Stimulated activated CD4-positive, alpha-beta T cell treated with anti-CD3 and anti-CD28 coated beads, Interleukin-2, amount 100 ng/mL, for 48 hours (primary cell): ENCODE measurements at regions not wholly inside any gene's neighbourhood (a gene's known extent, or its start where the extent isn't known, plus 50 kb on each side); places are given as distances from the start of the nearest gene placed in this dataset.
"Not testable (repeated sequence)": the region's sequence is repeated elsewhere in the genome, so short reads cannot be mapped to it uniquely, and the experiment has no call there.

Experiments
- DNase-seq, 2 donors: peaks; one replicate each; pipeline ENCODE4 v3.0.0-alpha.2; 2020

DNA sequence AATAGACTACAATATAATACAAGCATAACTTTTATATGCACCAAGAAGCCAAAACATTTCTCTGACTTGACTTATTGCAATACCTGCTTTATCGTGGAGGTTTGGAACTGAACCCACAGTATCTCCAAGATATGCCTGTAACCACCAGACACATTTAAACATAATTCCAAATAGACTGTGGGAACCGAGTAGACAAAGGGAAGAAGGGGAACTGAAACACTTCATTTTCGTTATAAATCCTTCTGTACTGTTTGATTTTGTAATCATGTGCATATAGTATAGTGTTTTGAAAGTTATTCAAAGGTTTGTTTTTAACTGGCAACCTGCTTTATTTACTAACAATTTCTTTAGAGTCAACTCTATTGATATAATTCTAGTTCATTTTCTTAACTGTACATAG, 154.9 kb upstream of the BEND6 start:
- no peak for DNase-seq

DNA sequence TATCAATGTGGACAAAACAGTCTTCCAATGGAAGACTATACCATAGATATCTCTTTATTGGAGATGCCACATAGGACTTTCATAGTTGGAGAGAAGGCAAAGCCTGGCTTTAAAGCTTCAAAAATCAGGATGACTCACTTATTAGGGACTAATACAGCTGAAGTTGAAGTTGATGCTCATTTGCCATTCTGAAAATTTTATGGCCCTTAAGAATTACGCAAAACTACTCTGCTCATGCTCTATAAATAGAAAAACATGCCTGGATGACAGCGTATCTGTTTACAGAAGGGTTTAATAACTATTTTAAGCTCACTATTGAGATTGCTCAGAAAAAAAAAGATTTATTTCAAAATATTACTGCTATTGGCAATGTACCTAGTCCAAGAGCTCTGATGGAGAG, 155.5 kb upstream of the DST start:
- no peak for DNase-seq

DNA sequence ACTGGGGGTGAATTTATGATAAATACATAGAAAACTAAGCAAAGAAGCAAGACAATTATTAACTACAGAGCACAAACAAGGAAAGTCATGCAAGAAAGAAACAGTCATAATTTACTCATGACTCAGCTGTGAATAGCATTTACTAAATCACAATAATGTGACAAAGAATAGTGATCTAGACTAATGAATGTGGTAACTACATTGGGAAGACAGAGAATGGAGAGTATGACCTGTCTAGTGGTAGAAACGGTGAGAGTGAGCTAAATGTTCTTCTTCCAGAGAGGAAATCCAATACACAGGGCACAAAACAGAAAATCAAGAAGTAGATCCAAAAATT, 153.5 kb upstream of the DST start:
- DNase-seq: no peak

DNA sequence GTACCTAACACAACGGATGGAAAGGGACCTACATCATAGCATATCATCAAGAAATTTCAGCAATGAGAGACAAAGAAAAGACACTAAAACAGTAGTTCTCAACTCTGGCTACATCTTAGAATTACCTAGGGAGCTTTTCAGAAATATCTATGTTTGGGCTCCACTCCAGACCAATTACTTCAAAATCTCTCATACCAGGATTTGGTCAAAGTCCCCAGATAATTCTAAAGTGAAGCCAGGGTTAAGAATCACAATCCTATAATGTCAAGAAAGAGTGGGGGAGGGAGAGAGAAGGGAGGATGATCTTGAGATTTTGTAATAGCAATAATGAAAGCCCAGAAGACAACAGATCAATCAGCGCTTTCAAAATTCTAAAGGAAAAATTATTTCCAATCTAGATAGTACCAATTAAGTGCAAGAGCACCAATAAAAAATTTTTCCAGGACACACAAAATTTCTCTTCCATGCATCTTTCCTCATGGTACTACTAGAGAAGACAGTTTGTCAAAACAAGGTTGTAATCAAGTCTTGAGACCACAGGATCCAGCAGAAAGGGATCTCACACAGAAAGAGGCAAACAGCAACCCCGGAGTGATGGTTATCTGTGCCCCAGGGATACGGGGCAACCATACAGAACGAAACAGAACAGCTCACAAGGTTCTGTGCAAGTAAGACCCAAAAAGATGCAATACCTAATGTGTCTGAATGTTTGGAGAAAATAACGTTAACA, 152.9 kb upstream of the DST start:
- DNase-seq: no peak

DNA sequence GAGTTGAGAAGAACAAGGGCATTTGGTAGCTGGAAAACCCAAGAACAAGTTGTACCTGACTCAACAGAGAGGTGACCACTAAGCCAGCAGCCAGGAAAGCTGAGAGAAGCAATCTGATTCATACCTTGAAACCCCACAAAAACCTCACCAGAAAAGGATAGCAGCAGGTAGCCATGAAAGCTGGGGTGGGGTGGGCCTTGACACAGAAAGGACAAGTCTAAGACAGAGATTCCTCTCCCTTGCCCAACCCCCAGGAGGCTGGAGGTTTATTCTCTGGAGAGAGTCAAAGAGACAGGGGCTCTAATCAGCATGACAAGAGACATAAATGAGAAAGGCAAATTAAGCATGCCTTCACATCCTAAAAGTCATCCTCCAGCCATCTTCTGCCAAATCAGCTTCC, 151.7 kb upstream of the DST start:
- DNase-seq: no peak

DNA sequence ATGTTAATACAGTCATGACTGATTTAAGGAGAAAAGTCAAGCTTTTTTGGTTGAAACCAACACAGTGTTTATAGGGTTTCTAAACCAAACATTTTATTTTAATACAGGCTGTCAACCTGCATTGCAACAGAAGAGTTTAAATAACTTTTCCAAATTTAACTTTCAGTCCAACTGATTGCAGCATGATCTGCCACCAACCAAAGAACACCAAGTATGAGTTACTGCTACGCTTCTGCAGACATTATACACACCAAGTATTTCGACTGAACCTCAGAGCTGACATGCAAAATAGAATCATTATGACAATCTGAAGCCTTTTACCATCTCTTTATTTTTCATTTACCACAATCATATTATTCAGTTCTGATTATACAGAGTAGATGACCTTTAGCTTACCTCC, 151.2 kb upstream of the DST start:
- DNase-seq: no peak

DNA sequence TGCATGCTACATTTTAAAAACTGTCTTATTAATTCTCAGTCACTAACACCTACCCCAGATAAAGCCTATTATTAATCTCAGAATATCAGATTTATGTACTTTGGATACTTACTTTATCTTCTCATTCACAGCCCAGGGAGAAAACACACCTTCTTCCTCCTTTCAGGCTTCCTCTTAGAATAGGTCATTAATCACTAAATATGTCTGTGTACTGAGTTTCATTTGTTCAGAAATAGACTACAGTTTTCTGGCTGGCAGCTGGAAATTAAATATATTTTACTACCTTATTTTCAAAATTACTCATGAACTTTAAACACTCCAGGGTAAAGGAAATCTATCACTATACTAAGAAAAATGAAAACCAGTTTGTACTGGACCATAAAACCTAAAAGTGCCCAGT, 147.7 kb upstream of the DST start:
- DNase-seq: no peak

DNA sequence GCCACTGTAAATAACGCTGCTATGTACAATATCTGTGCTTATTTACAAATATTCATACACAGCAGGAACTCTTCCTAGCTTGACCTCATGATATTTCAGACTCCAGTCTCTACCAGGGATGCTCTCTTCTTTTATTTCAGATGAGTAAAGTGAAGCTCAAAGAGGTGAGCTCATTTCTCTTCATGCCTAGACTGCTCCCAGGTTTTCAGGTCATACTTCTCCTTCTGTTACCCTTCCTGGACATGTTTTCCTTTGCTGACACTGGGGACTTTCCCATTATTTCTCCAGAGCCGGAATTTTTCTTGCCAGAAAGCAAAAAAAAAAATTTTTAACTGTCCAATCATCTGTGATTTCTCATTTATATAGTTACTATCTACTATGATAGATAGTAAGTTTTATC, 147.2 kb upstream of the DST start:
- no peak for DNase-seq

DNA sequence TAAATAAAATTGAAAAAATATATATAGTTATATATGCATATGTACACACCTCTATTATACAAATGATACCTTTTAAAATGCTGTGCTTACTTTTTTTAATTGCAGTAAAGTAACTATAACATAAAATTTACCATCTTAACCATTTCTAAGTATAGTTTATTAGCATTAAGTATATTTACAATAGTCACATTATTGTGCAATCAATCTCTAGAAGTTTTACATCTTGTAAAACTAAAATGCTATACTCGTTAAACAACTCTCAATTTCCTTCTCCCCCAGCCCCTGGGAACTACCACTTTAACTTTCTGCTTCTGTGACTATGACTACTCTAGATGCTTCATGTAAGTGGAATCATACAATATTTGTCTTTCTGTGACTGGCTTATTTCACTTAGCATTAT, 146.7 kb upstream of the DST start:
- no peak for DNase-seq

DNA sequence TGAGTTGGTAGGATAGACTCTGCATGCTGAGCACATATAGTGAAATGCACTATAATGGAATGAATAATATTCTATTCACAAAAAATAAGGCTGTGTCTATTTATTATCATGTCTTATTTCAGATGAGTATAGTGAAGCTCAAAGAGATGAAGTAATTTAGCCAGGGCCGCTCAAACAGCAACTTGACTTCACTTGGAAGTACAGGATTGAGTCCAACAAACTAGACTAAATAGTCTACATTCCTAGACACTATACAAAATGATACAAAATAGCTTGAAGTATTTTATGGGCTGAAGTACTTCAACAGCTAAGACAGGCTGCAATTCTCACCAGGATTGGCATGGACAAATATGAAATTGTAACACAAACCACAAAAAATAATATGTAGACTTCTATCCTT, 144.5 kb upstream of the DST start:
- DNase-seq: no peak

DNA sequence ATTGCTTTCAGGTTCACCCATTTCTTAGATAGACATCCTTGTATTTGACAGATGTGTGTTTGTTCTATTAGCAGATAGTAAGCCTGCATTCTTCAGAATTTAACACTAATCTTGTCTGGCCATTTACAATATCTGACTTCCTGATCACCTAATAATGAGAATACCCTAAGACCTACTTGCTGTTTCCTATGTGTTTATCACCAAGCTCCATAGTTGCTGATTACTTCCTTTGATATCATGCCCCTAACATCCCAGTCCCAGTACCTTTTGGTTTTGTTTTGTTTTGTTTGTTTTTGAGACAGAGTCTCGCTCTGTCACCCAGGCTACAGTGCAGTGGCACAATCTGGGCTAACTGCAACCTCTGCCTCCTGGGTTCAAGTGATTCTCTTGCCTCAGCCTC, 143.6 kb upstream of the DST start:
- DNase-seq: no peak

DNA sequence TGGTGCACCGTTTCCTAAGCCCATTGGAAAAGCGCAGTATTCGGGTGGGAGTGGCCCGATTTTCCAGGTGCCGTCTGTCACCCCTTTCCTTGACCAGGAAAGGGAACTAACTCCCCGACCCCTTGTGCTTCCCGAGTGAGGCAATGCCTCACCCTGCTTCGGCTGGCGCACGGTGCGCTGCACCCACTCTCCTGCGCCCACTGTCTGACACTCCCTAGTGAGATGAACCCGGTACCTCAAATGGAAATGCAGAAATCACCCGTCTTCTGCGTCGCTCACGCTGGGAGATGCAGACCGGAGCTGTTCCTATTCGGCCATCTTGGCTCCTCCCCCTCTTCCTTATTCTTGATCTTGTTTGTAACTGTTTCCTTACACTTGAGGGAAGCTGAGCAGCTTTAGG, 142.8 kb upstream of the DST start:
- not testable (repeated sequence) for DNase-seq

DNA sequence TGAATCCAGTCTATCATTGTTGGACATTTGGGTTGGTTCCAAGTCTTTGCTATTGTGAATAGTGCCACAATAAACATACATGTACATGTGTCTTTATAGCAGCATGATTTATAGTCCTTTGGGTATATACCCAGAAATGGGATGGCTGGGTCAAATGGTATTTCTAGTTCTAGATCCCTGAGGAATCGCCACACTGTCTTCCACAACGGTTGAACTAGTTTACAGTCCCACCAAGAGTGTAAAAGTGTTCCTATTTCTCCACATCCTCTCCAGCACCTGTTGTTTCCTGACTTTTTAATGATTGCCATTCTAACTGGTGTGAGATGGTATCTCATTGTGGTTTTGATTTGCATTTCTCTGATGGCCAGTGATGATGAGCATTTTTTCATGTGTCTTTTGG, 137.4 kb upstream of the DST start:
- DNase-seq: not testable (repeated sequence)

DNA sequence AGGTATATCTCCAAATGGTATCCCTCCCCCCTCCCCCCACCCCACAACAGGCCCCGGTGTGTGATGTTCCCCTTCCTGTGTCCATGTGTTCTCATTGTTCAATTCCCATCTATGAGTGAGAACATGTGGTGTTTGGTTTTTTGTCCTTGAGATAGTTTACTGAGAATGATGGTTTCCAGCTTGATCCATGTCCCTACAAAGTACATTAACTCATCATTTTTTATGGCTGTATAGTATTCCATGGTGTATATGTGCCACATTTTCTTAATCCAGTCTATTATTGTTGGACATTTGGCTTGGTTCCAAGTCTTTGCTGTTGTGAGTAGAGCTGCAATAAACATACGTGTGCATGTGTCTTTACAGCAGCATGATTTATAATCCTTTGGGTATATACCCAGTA, 135.8 kb upstream of the DST start:
- not testable (repeated sequence) for DNase-seq

DNA sequence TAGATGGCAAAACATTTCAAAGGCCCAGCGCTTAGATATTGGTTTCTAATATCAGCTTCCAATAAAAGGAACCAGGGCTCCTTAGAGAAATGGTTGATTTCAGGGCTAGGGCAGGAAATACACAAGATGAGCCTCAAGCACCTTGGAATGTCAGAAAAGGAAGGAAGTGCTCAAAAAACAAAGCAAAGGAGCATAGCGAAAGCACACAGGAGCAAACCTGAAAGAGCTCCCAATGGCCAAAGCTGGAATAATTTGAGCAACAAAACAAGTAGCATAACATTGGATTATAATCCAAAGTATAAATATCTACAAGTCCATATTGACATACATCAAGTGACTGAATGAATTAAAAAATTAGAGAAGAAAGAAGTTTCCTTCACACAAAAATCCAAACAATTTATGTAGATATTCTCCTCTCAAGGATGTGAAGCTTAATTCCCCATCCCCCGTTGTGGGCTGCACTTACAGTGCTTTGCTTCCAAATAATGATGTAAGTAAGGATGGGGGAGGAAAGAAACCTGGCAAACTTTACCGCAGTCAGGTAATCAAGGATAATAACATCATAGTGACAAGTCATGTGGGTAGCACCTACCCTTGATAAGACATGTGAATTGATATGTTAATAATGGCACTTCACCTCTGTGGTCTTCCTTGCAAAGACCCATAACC, 132.9 kb upstream of the DST start:
- no peak for DNase-seq

DNA sequence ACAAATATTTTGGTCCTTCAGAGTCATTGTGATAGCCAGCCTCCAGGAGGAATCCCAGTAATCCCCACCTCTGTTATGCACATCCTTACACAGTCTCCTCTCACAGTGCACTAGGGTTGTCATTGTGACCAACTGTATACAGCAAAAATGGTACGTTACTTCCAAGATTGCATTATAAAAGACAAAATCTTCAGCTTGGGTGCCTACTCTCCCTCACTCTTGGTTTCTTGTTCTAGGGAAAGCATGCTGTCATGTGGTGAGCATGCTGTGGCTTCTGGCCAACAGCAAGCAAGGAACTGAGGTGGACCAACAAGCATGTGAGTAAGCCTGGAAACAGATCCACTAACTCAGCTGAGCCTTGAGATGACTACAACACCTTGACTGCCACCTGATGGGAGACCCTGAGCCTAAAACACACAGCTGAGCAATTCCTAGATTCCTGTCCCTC, 130.1 kb upstream of the DST start:
- DNase-seq: no peak

DNA sequence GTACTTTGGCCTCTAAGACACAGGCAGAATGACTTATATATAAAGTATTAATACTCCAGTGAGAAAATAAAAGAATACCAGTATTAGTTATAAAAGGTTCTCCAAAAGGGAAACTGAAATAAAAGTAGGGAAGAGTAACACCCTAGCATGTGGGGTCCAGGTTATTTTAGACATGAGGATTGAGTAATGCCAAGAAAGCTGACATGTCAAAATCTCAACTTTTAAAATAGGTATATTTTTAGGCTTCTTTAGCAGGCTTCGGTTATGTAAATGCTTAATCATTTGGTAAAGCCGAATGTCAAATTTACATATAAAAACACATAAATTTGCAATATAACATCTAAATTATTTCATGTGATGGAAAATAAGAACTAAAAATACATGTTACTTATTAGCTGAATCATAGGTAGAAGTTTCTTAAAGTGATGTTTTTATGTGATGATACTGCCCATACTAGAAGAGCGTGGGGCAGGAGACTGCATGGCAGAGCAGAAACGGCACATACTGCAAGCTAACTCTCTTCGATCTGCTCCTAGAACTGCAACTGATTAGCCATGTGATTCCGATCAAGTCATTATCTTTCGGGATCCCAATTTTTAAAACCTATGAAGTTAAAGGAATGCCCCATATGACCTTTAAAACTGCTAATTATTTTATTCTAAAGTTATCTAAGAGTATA, 129.4 kb upstream of the DST start:
- DNase-seq: no peak

DNA sequence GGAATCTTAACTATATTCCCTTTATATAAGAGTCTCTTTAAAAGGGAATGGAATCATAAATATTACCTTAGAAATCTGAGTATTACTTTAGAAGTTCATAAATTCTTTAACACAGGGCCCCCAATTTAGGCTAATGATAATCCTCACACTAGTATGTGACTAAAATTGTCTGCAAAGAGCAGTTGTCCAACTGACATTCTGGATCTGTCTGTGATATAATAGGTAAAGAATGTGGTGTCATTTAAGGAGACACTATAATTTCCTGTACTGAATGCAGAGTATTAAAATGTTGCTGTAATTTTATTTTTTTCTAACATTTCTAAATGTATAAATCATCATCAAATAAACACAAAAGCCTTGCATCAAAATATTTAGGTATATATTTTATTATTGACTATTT, 128.5 kb upstream of the DST start:
- no peak for DNase-seq

DNA sequence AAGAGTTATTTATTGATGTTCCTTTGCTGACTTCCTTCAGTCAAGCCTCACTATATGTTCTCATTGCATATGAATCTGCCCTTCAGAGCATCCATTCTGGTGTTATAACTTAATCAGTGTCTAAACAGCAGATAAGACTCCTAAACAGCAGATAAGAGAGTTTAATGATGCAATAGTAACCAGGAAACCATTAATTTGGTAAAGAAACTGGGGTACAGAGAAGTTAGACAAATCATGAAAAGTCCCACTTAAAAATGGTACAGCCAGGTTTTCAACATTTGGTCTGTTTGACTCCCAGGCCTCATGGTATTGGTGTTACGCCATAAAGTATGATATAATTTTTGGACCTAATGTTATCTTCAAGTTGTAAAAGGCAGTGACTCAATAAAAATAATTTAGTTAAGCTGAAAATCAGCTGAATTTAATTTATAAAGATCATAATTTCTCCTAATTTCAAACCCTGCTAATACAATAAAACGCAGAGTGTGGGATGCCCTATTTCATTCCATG, 127.4 kb upstream of the DST start:
- no peak for DNase-seq

DNA sequence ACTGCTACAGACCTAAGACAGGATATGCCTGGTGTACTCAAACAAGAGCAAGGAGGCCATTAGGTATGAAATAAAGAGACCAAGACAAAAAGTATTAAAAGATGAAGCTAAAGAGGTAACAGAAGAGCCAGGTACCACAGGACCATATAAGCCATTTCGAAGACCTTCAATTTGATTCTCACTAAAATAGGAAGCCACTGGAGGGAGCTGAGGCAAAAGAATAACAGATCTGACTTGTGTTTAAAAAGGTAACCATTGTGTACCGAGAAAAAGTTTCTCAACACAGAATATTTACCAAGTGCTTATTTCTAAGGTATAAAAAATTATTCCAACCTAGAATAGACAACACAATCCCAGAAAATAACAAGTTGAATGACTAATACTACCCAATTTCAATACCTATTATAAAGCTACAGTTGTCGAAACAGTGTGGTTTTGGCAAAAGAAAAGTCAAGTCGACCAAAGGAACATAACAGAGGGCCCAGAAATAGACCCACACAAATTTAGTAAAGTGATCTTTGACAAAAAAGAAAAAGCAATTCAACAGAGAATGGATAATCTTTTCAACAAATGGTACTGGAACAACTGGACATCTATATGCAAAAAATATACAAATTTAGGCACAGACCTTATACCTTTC, 125.3 kb upstream of the DST start:
- DNase-seq: no peak

DNA sequence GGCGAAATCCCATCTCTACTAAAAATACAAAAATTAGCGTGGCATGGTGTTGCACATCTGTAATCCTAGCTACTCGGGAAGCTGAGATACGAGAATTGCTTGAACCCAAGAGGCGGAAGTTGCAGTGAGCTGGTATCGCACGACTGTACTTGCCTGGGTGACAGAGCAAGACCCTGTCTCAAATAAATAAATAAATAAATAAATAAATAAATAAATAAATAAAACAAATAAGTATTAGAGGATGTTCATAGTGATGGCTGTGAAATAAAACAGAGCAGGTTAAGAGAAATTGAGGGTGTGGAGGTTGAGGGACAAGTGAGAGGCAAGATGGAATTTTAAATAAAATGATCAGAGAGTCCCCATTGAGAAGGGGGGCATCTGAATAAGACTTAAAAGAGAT, 124.7 kb upstream of the DST start:
- DNase-seq: no peak

DNA sequence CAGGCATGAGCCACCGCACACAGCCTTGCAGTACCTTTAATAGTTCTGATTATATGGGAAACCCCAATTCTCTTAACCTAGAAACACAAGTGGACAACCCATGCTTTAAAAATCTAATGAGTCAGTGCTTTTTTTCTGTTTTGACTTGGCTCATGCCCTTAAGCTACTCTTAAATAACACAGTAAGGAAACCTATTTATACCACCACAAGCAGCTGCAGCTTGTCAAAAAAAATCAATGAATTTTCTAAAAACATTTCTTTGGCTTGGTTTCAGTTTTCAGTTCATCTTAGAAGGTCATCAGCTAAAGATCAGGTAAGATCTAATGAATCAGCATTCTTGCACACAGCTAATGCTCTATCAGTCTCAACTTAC, 124.1 kb upstream of the DST start:
- no peak for DNase-seq

DNA sequence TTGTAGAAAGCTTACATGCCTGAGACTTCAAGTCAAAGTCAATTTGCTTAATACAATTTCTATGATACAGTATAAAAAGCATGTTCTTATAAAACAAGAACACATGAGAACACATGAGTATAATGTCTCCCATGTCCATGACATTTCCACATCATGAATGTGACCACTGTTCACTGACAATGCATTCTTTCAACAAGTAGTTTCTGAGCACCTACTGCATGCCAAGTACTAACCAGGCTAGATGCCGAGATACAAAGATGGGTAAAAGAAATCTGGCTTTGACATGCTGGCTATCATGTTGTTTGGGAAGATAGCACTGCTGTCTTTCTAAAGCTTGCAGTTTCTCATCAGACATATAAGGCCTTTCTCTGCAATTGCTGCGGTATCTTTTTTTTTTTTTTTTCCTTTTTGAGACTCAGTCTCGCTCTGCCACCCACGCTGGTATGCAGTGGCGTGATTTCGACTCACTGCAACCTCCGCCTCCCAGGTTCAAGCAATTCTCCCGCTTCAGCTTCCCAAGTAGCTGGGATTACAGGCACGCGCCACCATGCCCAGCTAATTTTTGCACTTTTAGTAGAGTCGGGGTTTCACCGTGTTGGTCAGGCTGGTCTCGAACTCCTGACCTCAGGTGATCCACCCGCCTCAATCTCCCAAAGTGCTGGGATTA, 123.6 kb upstream of the DST start:
- no peak for DNase-seq
